IMR-90 (cell line): ENCODE measurements at regions not wholly inside any gene's neighbourhood (a gene's known extent, or its start where the extent isn't known, plus 50 kb on each side); places are given as distances from the start of the nearest gene placed in this dataset.

ENCODE experiments used
- ATAC-seq: fragments of 200-7000 bp; cut with Tn5 transposase; 2 replicates; pipeline ENCODE4 v1.9.1; 2020; ENCODE audit warnings: low read depth, mild to moderate bottlenecking, moderate library complexity
- BruUV-seq: library from RNA; stranded (reverse); fragments of 400-500 nt; replicated peaks from 2 replicates; lab custom pipeline; 2021; lab: Mats Ljungman, UMichigan
- CTCF ChIA-PET: fragments of 300-600 bp; formaldehyde crosslinking; extraction: SDS; loops from one replicate; lab custom pipeline; 2021; ENCODE audit warnings: antibody characterized with exemption; lab: Yijun Ruan, JAX
- POLR2A ChIA-PET: fragments of 300-600 bp; sonication (Branson Sonifier 250); formaldehyde crosslinking; loops from one replicate; lab custom pipeline; 2022; ENCODE audit warnings: antibody characterized with exemption; ENCODE audit not compliant: unreplicated experiment; lab: Charles Lee
- DNase-seq: peaks from one replicate; pipeline ENCODE4 v3.0.0; 2013
- H2AFZ ChIP-seq: replicated peaks from 2 replicates; pipeline ENCODE3; 2013; ENCODE audit warnings: low read length, mild to moderate bottlenecking; ENCODE audit not compliant: poor library complexity
- H2AK5ac ChIP-seq: 2 replicates; pipeline ENCODE4 v1.6.1; 2013; ENCODE audit warnings: low read depth, low read length, inconsistent platforms
- H2AK9ac ChIP-seq: replicated peaks from 2 replicates; pipeline ENCODE3; 2013; ENCODE audit warnings: mild to moderate bottlenecking, low read depth, low read length, moderate library complexity; ENCODE audit not compliant: poor library complexity
- H2BK120ac ChIP-seq: 2 replicates; pipeline ENCODE4 v1.6.1; 2013; ENCODE audit warnings: low read depth, low read length, inconsistent platforms
- H2BK15ac ChIP-seq: 3 replicates; pipeline ENCODE4 v1.6.1; 2013; ENCODE audit warnings: low read depth, low read length, inconsistent platforms
- H2BK20ac ChIP-seq: 2 replicates; pipeline ENCODE4 v1.6.1; 2013; ENCODE audit warnings: low read depth, mild to moderate bottlenecking, inconsistent platforms, low read length, moderate library complexity
- H2BK5ac ChIP-seq: 2 replicates; pipeline ENCODE4 v1.6.1; 2013; ENCODE audit warnings: mild to moderate bottlenecking, low read depth, low read length, inconsistent platforms; ENCODE audit not compliant: poor library complexity, severe bottlenecking
- H3K14ac ChIP-seq: replicated peaks from 2 replicates; pipeline ENCODE4 v1.6.1; 2013; ENCODE audit warnings: low read depth, low read length, inconsistent platforms
- H3K18ac ChIP-seq: 2 replicates; pipeline ENCODE4 v1.6.1; 2013; ENCODE audit warnings: low read depth, low read length, control low read depth
- H3K23ac ChIP-seq: 2 replicates; pipeline ENCODE4 v1.6.1; 2013; ENCODE audit warnings: low read depth, low read length, inconsistent platforms
- H3K27ac ChIP-seq: 2 replicates; pipeline ENCODE4 v1.5.1; 2013; ENCODE audit warnings: mild to moderate bottlenecking, control low read depth, low read length; ENCODE audit not compliant: insufficient read depth
- H3K27me3 ChIP-seq: 2 replicates; pipeline ENCODE4 v1.6.1; 2013; ENCODE audit warnings: low read length; ENCODE audit not compliant: control insufficient read depth, insufficient read depth
- H3K36me3 ChIP-seq: 2 replicates; pipeline ENCODE4 v1.6.1; 2013; ENCODE audit warnings: low read length, mixed read lengths; ENCODE audit not compliant: control insufficient read depth, insufficient read depth
- H3K4ac ChIP-seq: 2 replicates; pipeline ENCODE4 v1.6.1; 2013; ENCODE audit warnings: low read depth, low read length, inconsistent platforms
- H3K4me1 ChIP-seq: 2 replicates; pipeline ENCODE4 v1.6.1; 2013; ENCODE audit warnings: low read length, mixed read lengths; ENCODE audit not compliant: control insufficient read depth, insufficient read depth
- H3K4me2 ChIP-seq: 2 replicates; pipeline ENCODE4 v1.6.1; 2013; ENCODE audit warnings: low read depth, mild to moderate bottlenecking, control low read depth, low read length, moderate library complexity
- H3K4me3 ChIP-seq: 2 replicates; pipeline ENCODE4 v1.5.1; 2013; ENCODE audit warnings: low read depth, mild to moderate bottlenecking, control low read depth, low read length, moderate library complexity; ENCODE audit not compliant: insufficient read depth
- H3K56ac ChIP-seq: 2 replicates; pipeline ENCODE4 v1.6.1; 2013; ENCODE audit warnings: low read length, inconsistent platforms; ENCODE audit not compliant: insufficient read depth; ENCODE audit errors: extremely low read depth
- H3K79me1 ChIP-seq, 2 experiments: 2 replicates each; pipeline ENCODE4 v1.6.1; 2013; ENCODE audit warnings: low read length in 2 of 2, inconsistent platforms in 1 of 2, low read depth in 1 of 2
- H3K9ac ChIP-seq: 2 replicates; pipeline ENCODE4 v1.6.1; 2013; ENCODE audit warnings: low read depth, low read length, control low read depth
- H3K9me1 ChIP-seq: 2 replicates; pipeline ENCODE4 v1.6.1; 2013; ENCODE audit warnings: low read length, inconsistent platforms; ENCODE audit not compliant: insufficient read depth
- H3K9me3 ChIP-seq: 2 replicates; pipeline ENCODE4 v1.6.1; 2013; ENCODE audit warnings: low read length; ENCODE audit not compliant: control insufficient read depth, insufficient read depth
- H4K20me1 ChIP-seq: 2 replicates; pipeline ENCODE4 v1.6.1; 2013; ENCODE audit warnings: low read length, inconsistent platforms; ENCODE audit not compliant: insufficient read depth
- H4K5ac ChIP-seq: 2 replicates; pipeline ENCODE4 v1.6.1; 2013; ENCODE audit warnings: mild to moderate bottlenecking, low read depth, low read length, control low read depth
- H4K8ac ChIP-seq, 2 experiments: 2 replicates each; pipeline ENCODE4 v1.6.1; 2013; ENCODE audit warnings: low read depth in 2 of 2, low read length in 2 of 2, control low read depth in 1 of 2, inconsistent platforms in 1 of 2
- H4K91ac ChIP-seq: 2 replicates; pipeline ENCODE4 v1.6.1; 2013; ENCODE audit warnings: low read depth, low read length, inconsistent platforms; ENCODE audit not compliant: insufficient read depth
- CEBPB ChIP-seq: IDR thresholded peaks from 2 replicates; pipeline ENCODE4 v1.6.1; 2012; ENCODE audit warnings: low read depth, low read length, improper control_type of control experiment
- CHD1 ChIP-seq: IDR thresholded peaks from 2 replicates; pipeline ENCODE4 v1.6.1; 2012; ENCODE audit warnings: low read depth, low read length, improper control_type of control experiment
- FOS ChIP-seq: fragments of 150-350 bp; IDR thresholded peaks from 2 replicates; pipeline ENCODE4 v1.6.1; 2016; ENCODE audit warnings: low read depth, low read length
- dilution Hi-C: fragments of 300-500 bp; cut with HindIII; formaldehyde crosslinking; loops from one replicate; pipeline ENCODE4 v1.14.3; 2018; ENCODE audit warnings: low sequenced_read_pairs; ENCODE audit not compliant: unreplicated experiment
- in situ Hi-C: fragments of 300-500 bp; cut with MboI; formaldehyde crosslinking; loops from 3 replicates; pipeline ENCODE4 v1.14.3; 2019; ENCODE audit warnings: low sequenced_read_pairs, inconsistent platforms, mixed read lengths
- intact Hi-C: fragments of 100-400 bp; cut with micrococcal nuclease; formaldehyde crosslinking; loops from 2 replicates; pipeline ENCODE4 v1.10.0; 2022

- in situ Hi-C loops (no loop called here), intact Hi-C loops (no loop called here), dilution Hi-C loops (no loop called here)
- Histone ChIP-seq H3K23ac (no peak overlapping the region), H3K27ac (no peak overlapping the region), H2BK20ac (no peak overlapping the region), H3K9me1 (no peaks in the 10 kb centered on the region), H4K91ac (no peak overlapping the region), H3K14ac (no peak overlapping the region), H2BK120ac (no peak overlapping the region), H3K4me2 (no peak overlapping the region), H4K20me1 (no peaks in the 10 kb centered on the region), H2AK5ac (no peak overlapping the region), H2AK9ac (no peak overlapping the region), H4K5ac (no peak overlapping the region), H3K4me1 (no peaks in the 10 kb centered on the region), H3K36me3 (no peaks in the 10 kb centered on the region), H2BK15ac (no peak overlapping the region), H3K27me3 (no peaks in the 10 kb centered on the region), H2AFZ (no peak overlapping the region), H2BK5ac (no peak overlapping the region), H3K4me3 (no peak overlapping the region), H3K9ac (no peak overlapping the region), H3K4ac (no peak overlapping the region), H3K79me1 (no peaks in the 10 kb centered on the region), H4K8ac (no peak overlapping the region), H3K9me3 (no peaks in the 10 kb centered on the region), H3K56ac (no peak overlapping the region), H3K18ac (no peak overlapping the region)
- no peak for ATAC-seq
- ChIA-PET CTCF (no interaction called here), POLR2A (no interaction called here)
- no TSS peak for BruUV-seq
- no peak for DNase-seq
- TF ChIP-seq FOS (no peak), CEBPB (no peak), CHD1 (no peak)
These were observed 1408.4 kb upstream of the RAG2 start for GRCh38 chr11:38006466-38006865.
